GM21526 (cell line): ENCODE measurements at regions not wholly inside any gene's neighbourhood (a gene's known extent, or its start where the extent isn't known, plus 50 kb on each side); places are given as distances from the start of the nearest gene placed in this dataset.

ENCODE experiments used
- ATAC-seq: cut with Tn5 transposase; IDR thresholded peaks from one replicate; pipeline ENCODE4 v1.9.1; 2021; ENCODE audit warnings: moderate library complexity; ENCODE audit not compliant: unreplicated experiment, low FRiP score

DNA sequence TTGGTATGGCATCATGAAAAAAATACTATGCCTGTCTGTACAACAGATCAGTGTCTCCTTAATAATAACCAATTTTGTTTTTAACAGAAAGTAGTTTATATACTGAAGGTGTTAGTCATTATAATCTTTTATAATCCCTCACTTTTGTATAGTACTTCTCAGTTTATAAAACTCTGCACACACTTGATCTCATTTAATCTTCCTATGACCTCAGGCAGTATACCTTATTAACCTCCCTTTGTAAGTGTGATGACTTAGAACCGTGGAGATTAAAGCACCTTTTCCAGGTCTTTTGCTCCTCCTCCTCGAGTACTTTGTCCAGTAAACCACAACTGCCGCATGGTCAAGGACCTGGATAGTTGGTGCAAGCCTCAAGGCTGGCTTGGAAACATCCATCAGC, 945.5 kb downstream of the EPHA4 start:
- no peak for ATAC-seq

- ATAC-seq: no peak
Measured at GRCh38 chr2:220628252-220628651, 943.9 kb downstream of the EPHA4 start.

GRCh38 chr2:220641137-220641536, 931.0 kb downstream of the EPHA4 start:
- ATAC-seq: no peak

GRCh38 chr2:220646424-220646823, 925.7 kb downstream of the EPHA4 start:
- ATAC-seq: peak; percentile 86

GRCh38 chr2:220648628-220649027, 923.5 kb downstream of the EPHA4 start:
- no peak for ATAC-seq

DNA sequence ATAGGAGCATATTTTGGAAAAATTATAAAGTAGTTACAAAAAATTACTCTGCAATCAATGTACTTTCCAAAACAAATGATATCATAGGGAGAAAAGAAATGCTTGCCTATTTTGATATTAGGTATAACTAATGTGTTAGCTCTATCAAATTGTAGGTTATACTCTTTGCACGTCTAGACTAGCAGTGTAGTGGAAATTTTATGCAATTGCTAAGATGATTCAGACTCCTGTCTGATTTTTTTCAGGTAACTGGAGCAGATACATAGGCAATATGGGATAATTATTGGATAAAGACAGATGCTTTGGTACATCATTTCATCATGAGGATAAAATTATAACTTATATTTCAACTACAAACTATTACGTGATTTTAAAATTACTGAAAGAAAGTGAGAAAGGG, 918.3 kb downstream of the EPHA4 start:
- no peak for ATAC-seq

- no peak for ATAC-seq
Measured at GRCh38 chr2:220654322-220654721, 917.8 kb downstream of the EPHA4 start.

DNA sequence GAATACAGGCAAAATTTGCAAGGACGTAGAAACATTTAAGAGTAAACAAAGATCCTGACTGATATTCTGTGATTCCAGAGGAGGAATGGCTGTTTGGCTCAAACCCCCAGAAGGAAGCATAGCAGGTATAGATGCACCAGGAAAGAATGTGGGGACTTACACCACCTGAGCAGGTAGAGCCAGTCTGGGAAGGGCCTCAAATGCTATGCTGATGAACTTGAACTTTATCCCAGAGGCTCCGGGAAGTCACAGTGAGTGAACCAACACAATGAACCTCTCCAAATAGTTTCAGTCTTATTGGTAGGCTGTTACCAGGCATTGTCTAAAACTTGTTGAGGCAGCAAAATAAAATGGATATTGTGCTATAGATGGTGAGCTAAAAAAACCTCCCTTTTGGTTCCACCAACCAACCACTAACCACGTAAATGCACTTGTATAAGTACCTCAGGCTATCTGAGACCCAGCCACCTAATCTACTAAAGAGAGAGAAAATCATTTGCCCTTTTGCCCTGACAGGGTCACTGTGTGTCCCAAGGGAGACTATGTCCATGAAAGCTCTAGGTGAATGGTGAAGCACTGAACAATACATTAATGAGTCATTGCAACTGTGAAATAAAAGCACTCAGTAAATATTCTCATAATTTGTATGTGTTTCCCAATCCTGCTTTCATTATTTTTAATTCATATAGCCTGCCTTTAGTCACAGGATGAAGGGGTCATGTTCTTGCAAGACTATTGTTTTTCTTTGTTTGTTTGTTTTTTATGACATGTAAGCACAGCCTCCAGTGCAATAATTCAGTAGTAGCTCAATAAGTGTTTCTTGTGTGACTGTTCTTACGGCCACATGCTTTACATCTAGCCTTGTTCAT, 911.6 kb downstream of the EPHA4 start:
- ATAC-seq: no peak

- no peak for ATAC-seq
Measured at GRCh38 chr2:220662431-220662830, 909.7 kb downstream of the EPHA4 start.

GRCh38 chr2:220663065-220663464, 909.0 kb downstream of the EPHA4 start:
- no peak for ATAC-seq

DNA sequence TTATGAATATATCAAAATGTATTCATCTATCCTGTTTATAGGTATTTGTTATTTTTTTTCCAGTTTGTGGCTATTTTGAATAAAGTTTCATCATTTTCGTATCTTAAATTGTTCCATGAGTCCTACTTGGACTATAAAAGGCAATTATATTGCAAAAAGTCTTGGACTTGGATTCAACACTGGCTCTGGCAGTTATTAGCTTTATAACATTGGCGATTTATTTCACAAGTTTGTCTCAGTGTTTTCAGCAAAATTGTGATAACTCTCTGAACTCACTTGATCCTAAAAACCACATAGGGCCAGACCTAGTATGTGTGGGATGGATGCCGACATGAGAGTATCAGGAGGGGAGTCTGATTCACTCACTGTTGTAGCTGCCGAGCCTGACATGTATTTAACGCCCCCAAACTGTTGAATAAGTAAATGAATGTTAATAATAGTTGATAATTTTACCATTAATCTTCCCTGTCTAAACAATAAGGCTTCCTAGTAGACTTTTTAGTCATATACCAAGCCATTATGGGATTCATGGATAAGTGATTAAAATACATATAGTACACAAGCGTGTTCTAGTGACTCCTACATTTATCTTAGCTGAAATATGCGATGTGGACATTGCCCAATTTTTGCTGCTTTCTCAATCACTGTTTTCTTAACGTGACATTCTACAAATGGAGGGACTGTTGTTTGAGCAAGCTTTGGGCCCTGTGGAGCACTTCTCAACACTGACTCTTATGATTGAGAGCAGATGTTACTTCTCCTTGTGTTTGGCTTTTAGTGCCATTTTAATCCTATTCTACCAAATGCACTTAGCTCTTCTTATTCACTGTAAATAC, 907.6 kb downstream of the EPHA4 start:
- no peak for ATAC-seq

- ATAC-seq: no peak
Measured at GRCh38 chr2:220665108-220665471, 907.0 kb downstream of the EPHA4 start.

- no peak for ATAC-seq
Measured at GRCh38 chr2:220669324-220669723, 902.8 kb downstream of the EPHA4 start.

DNA sequence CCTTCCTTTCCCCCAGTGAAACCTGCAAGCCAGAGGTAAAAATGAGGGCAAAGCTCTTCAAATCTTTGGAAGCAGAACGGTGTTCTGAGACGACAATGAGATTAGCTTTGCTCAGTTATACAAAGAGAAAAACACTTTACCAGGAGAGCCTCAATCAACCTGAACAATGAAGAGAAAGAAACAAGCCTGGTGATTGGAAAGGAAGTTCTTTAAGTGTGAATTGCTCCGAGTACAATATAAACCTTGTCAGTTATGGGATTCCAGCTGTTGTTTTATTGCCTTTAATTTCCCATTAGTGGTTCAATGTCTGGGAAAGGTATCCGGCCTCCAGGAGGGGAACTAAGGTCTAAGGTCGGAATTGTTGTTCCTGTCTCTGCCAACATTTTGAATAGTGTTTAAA, 901.6 kb downstream of the EPHA4 start:
- no peak for ATAC-seq

GRCh38 chr2:220673151-220673874, 898.8 kb downstream of the EPHA4 start:
- ATAC-seq: no peak

- ATAC-seq: peak; percentile 76
Measured at GRCh38 chr2:220674033-220674432, 898.1 kb downstream of the EPHA4 start.

DNA sequence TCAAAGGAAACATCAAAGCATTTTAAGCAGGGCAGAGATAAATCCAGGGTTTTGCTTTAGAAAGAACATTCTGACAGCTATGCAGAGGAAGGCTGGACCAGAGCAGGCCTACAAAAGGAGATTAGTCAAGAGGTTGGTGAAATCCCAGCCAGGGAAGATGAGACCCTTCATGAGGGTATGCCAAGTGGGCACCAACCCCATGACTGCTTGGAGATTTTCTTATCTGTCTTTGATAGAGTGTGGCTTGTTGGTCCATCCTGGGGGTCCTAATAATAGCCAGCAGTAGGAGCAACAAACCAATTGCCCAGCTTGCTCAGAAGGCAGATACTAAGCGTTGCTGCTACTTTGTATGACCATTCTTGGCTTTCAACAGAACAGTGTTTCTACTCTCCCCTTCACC, 895.4 kb downstream of the EPHA4 start:
- no peak for ATAC-seq

DNA sequence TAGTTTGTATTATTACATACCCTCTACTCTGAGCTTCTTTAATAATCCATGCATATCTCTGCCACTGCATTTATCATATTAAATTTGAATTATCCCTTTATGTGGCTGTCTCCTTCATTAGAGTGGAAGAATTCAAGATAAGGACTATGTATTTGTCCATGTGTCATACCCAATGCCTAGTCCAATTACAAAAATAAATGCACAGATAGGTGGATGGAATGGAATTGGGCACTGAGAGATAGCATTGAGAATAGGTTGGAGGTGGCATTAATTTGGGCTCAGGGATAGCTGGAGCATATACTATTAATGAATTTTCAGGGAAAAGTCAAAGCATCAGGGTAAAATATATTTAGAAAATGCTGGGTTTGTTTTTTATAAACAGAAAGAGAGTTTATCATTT, 893.2 kb downstream of the EPHA4 start:
- ATAC-seq: no peak

- ATAC-seq: no peak
Measured at GRCh38 chr2:220682616-220683015, 889.5 kb downstream of the EPHA4 start.

GRCh38 chr2:220684099-220684498, 888.0 kb downstream of the EPHA4 start:
- no peak for ATAC-seq

GRCh38 chr2:220687231-220687843, 884.8 kb downstream of the EPHA4 start:
- ATAC-seq: peak; percentile 97
